SK-N-MC (cell line): ENCODE measurements at regions not wholly inside any gene's neighbourhood (a gene's known extent, or its start where the extent isn't known, plus 50 kb on each side); places are given as distances from the start of the nearest gene placed in this dataset.
"Not testable (repeated sequence)": the region's sequence is repeated elsewhere in the genome, so short reads cannot be mapped to it uniquely, and the experiment has no call there.

Source experiments
- EZH2 ChIP-seq: fragments of 200-600 bp; sonication (generic); IDR thresholded peaks from one replicate; pipeline ENCODE4 v1.6.1; 2017; ENCODE audit warnings: antibody characterized with exemption
- POLR2AphosphoS5 ChIP-seq: IDR thresholded peaks from 2 replicates; pipeline ENCODE4 v1.6.1; 2012; ENCODE audit warnings: mild to moderate bottlenecking, low read depth, low read length, borderline replicate concordance

- not testable (repeated sequence) for TF ChIP-seq POLR2AphosphoS5, EZH2
Observed at GRCh38 chr3:195638456-195638855, 54.7 kb upstream of the APOD start.
